Epithelial cell of esophagus (primary cell): ENCODE measurements at regions not wholly inside any gene's neighbourhood (a gene's known extent, or its start where the extent isn't known, plus 50 kb on each side); places are given as distances from the start of the nearest gene placed in this dataset.

Experiments
- DNase-seq: peaks from one replicate; pipeline ENCODE4 v3.0.0; 2010; ENCODE audit warnings: low read depth
- H3K4me3 ChIP-seq: 2 replicates; pipeline ENCODE4 v1.5.1; 2011; ENCODE audit warnings: mild to moderate bottlenecking, low read length, control low read depth
- CTCF ChIP-seq: IDR thresholded peaks from 2 replicates; pipeline ENCODE4 v1.5.1; 2011; ENCODE audit warnings: low read depth, mild to moderate bottlenecking, low read length, control low read depth, inconsistent platforms; ENCODE audit not compliant: insufficient read depth; ENCODE audit errors: missing control alignments

GRCh38 chr9:79428422-79428821, 143.3 kb upstream of the TLE4 start:
- no peak for DNase-seq
- no peak for TF ChIP-seq CTCF
- no peak overlapping the region for H3K4me3 ChIP-seq

- H3K4me3 ChIP-seq, result no peak overlapping the region
- no peak for TF ChIP-seq CTCF
- DNase-seq, result no peak
Observed at GRCh38 chr9:79430619-79431018, 141.1 kb upstream of the TLE4 start.

- DNase-seq, result no peak
- TF ChIP-seq CTCF, result peak; percentile 27
- H3K4me3 ChIP-seq, result no peak overlapping the region
Observed at GRCh38 chr9:79431019-79431679, 140.6 kb upstream of the TLE4 start.

GRCh38 chr9:79432485-79432884, 139.3 kb upstream of the TLE4 start:
- peak; percentile 27 for TF ChIP-seq CTCF
- peak; percentile 8 for DNase-seq
- no peak overlapping the region for H3K4me3 ChIP-seq

- no peak for TF ChIP-seq CTCF
- no peak for DNase-seq
Observed at GRCh38 chr9:79433703-79434102, 138.1 kb upstream of the TLE4 start.

GRCh38 chr9:79439221-79439620, 132.5 kb upstream of the TLE4 start:
- DNase-seq, result peak; percentile 32
- H3K4me3 ChIP-seq, result peak overlapping the region; percentile 24

More at GRCh38 chr9:79433703-79434102, 138.1 kb upstream of the TLE4 start:
- H3K4me3 ChIP-seq, result no peak overlapping the region

GRCh38 chr9:79446523-79447307, 125.0 kb upstream of the TLE4 start:
- DNase-seq, result no peak
- H3K4me3 ChIP-seq, result no peak overlapping the region
- no peak for TF ChIP-seq CTCF
